ES-I3 (cell line): ENCODE measurements at regions not wholly inside any gene's neighbourhood (a gene's known extent, or its start where the extent isn't known, plus 50 kb on each side); places are given as distances from the start of the nearest gene placed in this dataset.

Source experiments
- H3K36me3 ChIP-seq: 2 replicates; pipeline ENCODE4 v1.6.1; 2013; ENCODE audit warnings: mild to moderate bottlenecking, low read length, control low read depth, moderate library complexity; ENCODE audit not compliant: insufficient read depth
- H3K4me1 ChIP-seq: 2 replicates; pipeline ENCODE4 v1.6.1; 2013; ENCODE audit warnings: mild to moderate bottlenecking, control low read depth, low read length; ENCODE audit not compliant: insufficient read depth
- H3K9ac ChIP-seq: 2 replicates; pipeline ENCODE4 v1.6.1; 2013; ENCODE audit warnings: low read depth, mild to moderate bottlenecking, low read length, moderate library complexity
- H3K9me3 ChIP-seq: 2 replicates; pipeline ENCODE4 v1.6.1; 2013; ENCODE audit warnings: mild to moderate bottlenecking, low read length, moderate library complexity; ENCODE audit not compliant: control insufficient read depth, insufficient read depth

GRCh38 chr5:141747152-141748141, 65.4 kb upstream of the ARAP3 start:
- H3K4me1 ChIP-seq, result 0 out of 2 replicates have a peak, but pooled peaks cover 3% of the 10 kb centered on the region
- H3K9ac ChIP-seq, result no peak overlapping the region
- no peaks in the 10 kb centered on the region for H3K9me3 ChIP-seq
- no peaks in the 10 kb centered on the region; the same call in 1 of the 2 replicates for H3K36me3 ChIP-seq

- Histone ChIP-seq H3K4me1 (0 out of 2 replicates have a peak, but pooled peaks cover 3% of the 10 kb centered on the region), H3K9ac (no peak overlapping the region), H3K9me3 (no peaks in the 10 kb centered on the region), H3K36me3 (no peaks in the 10 kb centered on the region; the same call in 1 of the 2 replicates)
Measured at GRCh38 chr5:141746395-141746794, 64.4 kb upstream of the ARAP3 start.

GRCh38 chr5:141745390-141745789, 63.4 kb upstream of the ARAP3 start:
- Histone ChIP-seq H3K4me1 (0 out of 2 replicates have a peak, but pooled peaks cover 3% of the 10 kb centered on the region), H3K9me3 (no peaks in the 10 kb centered on the region), H3K36me3 (no peaks in the 10 kb centered on the region; the same call in 1 of the 2 replicates), H3K9ac (no peak overlapping the region)

GRCh38 chr5:141743866-141744272, 61.8 kb upstream of the ARAP3 start:
- Histone ChIP-seq H3K9me3 (no peaks in the 10 kb centered on the region), H3K9ac (no peak overlapping the region), H3K36me3 (no peaks in the 10 kb centered on the region; the same call in 1 of the 2 replicates), H3K4me1 (0 out of 2 replicates have a peak, but pooled peaks cover 3% of the 10 kb centered on the region)

- Histone ChIP-seq H3K9ac (no peak overlapping the region), H3K36me3 (no peaks in the 10 kb centered on the region; the same call in 1 of the 2 replicates), H3K9me3 (no peaks in the 10 kb centered on the region), H3K4me1 (0 out of 2 replicates have a peak, but pooled peaks cover 3% of the 10 kb centered on the region)
Measured at GRCh38 chr5:141742866-141743851, 61.1 kb upstream of the ARAP3 start.

GRCh38 chr5:141742144-141742543, 60.1 kb upstream of the ARAP3 start:
- Histone ChIP-seq H3K9ac (no peak overlapping the region), H3K36me3 (no peaks in the 10 kb centered on the region; the same call in 1 of the 2 replicates), H3K9me3 (no peaks in the 10 kb centered on the region), H3K4me1 (peaks cover 8% of the 10 kb centered on the region; the same call in 1 of the 2 replicates)

GRCh38 chr5:141740885-141741284, 58.9 kb upstream of the ARAP3 start:
- Histone ChIP-seq H3K9ac (no peak overlapping the region), H3K36me3 (no peaks in the 10 kb centered on the region; the same call in 1 of the 2 replicates), H3K9me3 (no peaks in the 10 kb centered on the region), H3K4me1 (peaks cover 8% of the 10 kb centered on the region; the same call in 1 of the 2 replicates)

- H3K9me3 ChIP-seq, result no peaks in the 10 kb centered on the region
Measured at GRCh38 chr5:141737535-141737934, 55.5 kb upstream of the ARAP3 start.

GRCh38 chr5:141735823-141736222, 53.8 kb upstream of the ARAP3 start:
- no peaks in the 10 kb centered on the region for H3K36me3 ChIP-seq
- peaks cover 5% of the 10 kb centered on the region; the same call in 1 of the 2 replicates for H3K4me1 ChIP-seq
- no peak overlapping the region for H3K9ac ChIP-seq
- H3K9me3 ChIP-seq, result no peaks in the 10 kb centered on the region

More at GRCh38 chr5:141737535-141737934, 55.5 kb upstream of the ARAP3 start:
- Histone ChIP-seq H3K4me1 (peaks cover 5% of the 10 kb centered on the region; the same call in 1 of the 2 replicates), H3K36me3 (no peaks in the 10 kb centered on the region), H3K9ac (no peak overlapping the region)

- H3K4me1 ChIP-seq, result peaks cover 9% of the 10 kb centered on the region
- no peaks in the 10 kb centered on the region for H3K9me3 ChIP-seq
- H3K9ac ChIP-seq, result no peak overlapping the region
- no peaks in the 10 kb centered on the region for H3K36me3 ChIP-seq
Measured at GRCh38 chr5:141734501-141735229, 52.6 kb upstream of the ARAP3 start.

- no peaks in the 10 kb centered on the region for H3K9me3 ChIP-seq
- H3K4me1 ChIP-seq, result peaks cover 22% of the 10 kb centered on the region
- H3K36me3 ChIP-seq, result no peaks in the 10 kb centered on the region
- no peak overlapping the region for H3K9ac ChIP-seq
Measured at GRCh38 chr5:141733198-141733597, 51.2 kb upstream of the ARAP3 start.

- H3K36me3 ChIP-seq, result no peaks in the 10 kb centered on the region
- peaks cover 18% of the 10 kb centered on the region for H3K4me1 ChIP-seq
- H3K9ac ChIP-seq, result no peak overlapping the region
- H3K9me3 ChIP-seq, result no peaks in the 10 kb centered on the region
Measured at GRCh38 chr5:141732417-141732816, 50.4 kb upstream of the ARAP3 start.
